ENCODE measurements at regions not wholly inside any gene's neighbourhood (a gene's known extent, or its start where the extent isn't known, plus 50 kb on each side); places are given as distances from the start of the nearest gene placed in this dataset.
"Not testable (repeated sequence)": the region's sequence is repeated elsewhere in the genome, so short reads cannot be mapped to it uniquely, and the experiment has no call there.

- TF ChIP-seq CTCF (conservative IDR thresholded peaks at IDR 0.05; ENCODE audit: low read depth, low read length) (no peak), EZH2 (IDR thresholded peaks at IDR 0.05; ENCODE audit: borderline replicate concordance, low read depth, low read length, poor library complexity, severe bottlenecking) (no peak)
- H3K4me3 ChIP-seq (ENCODE audit: low read depth, low read length, poor library complexity, severe bottlenecking), result no peak overlapping the region
- H3K27me3 ChIP-seq (replicated peaks; ENCODE audit: insufficient read depth, low read depth, low read length, poor library complexity), result no peaks in the 10 kb centered on the region
- no peaks in the 10 kb centered on the region for H3K4me1 ChIP-seq (ENCODE audit: insufficient read depth, low read length, poor library complexity, severe bottlenecking)
- intact Hi-C loops (cut with micrococcal nuclease; ENCODE audit: unreplicated experiment), result no loop called here
- peaks cover 19% of the 10 kb centered on the region for H3K9me3 ChIP-seq (ENCODE audit: low read depth, low read length, poor library complexity, severe bottlenecking)
- no TSS peak for BruUV-seq (replicated peaks)
- ChIA-PET POLR2A (ENCODE audit: low non-redundant PET) (no interaction called here), CTCF (no interaction called here)
- no peak for DNase-seq (ENCODE audit: low spot score)
- no peak overlapping the region for H3K27ac ChIP-seq (ENCODE audit: low read depth, low read length, poor library complexity, severe bottlenecking)
- H3K36me3 ChIP-seq (ENCODE audit: insufficient read depth, low read length, poor library complexity, severe bottlenecking), result no peaks in the 10 kb centered on the region
Measured at GRCh38 chr2:82964341-82964740, 1494.7 kb downstream of the SUCLG1 start.

- Histone ChIP-seq H3K27ac (ENCODE audit: low read depth, low read length, poor library complexity, severe bottlenecking) (no peak overlapping the region), H3K4me3 (ENCODE audit: low read depth, low read length, poor library complexity, severe bottlenecking) (no peak overlapping the region), H3K9me3 (ENCODE audit: low read depth, low read length, poor library complexity, severe bottlenecking) (peaks cover 21% of the 10 kb centered on the region), H3K4me1 (ENCODE audit: insufficient read depth, low read length, poor library complexity, severe bottlenecking) (no peaks in the 10 kb centered on the region), H3K36me3 (ENCODE audit: insufficient read depth, low read length, poor library complexity, severe bottlenecking) (no peaks in the 10 kb centered on the region), H3K27me3 (replicated peaks; ENCODE audit: insufficient read depth, low read depth, low read length, poor library complexity) (no peaks in the 10 kb centered on the region)
- no peak for DNase-seq (ENCODE audit: low spot score)
- intact Hi-C loops (cut with micrococcal nuclease; ENCODE audit: unreplicated experiment), result no loop called here
- ChIA-PET CTCF (no interaction called here), POLR2A (ENCODE audit: low non-redundant PET) (no interaction called here)
- no TSS peak for BruUV-seq (replicated peaks)
- TF ChIP-seq CTCF (conservative IDR thresholded peaks at IDR 0.05; ENCODE audit: low read depth, low read length) (no peak), EZH2 (IDR thresholded peaks at IDR 0.05; ENCODE audit: borderline replicate concordance, low read depth, low read length, poor library complexity, severe bottlenecking) (no peak)
Measured at GRCh38 chr2:82959727-82960126, 1499.4 kb downstream of the SUCLG1 start.

- POLR2A ChIA-PET (ENCODE audit: low non-redundant PET), result no interaction called here
- intact Hi-C loops (cut with micrococcal nuclease; ENCODE audit: unreplicated experiment), result no loop called here
- H3K4me3 ChIP-seq (ENCODE audit: low read depth, low read length, poor library complexity, severe bottlenecking), result no peak overlapping the region
Measured at GRCh38 chr2:82954868-82955267, 1504.2 kb downstream of the SUCLG1 start.

GRCh38 chr2:82939211-82939610, 1519.9 kb downstream of the SUCLG1 start:
- H3K4me1 ChIP-seq (ENCODE audit: insufficient read depth, low read length, poor library complexity, severe bottlenecking), result no peaks in the 10 kb centered on the region
- H3K27me3 ChIP-seq (replicated peaks; ENCODE audit: insufficient read depth, low read depth, low read length, poor library complexity), result no peaks in the 10 kb centered on the region
- TF ChIP-seq EZH2 (IDR thresholded peaks at IDR 0.05; ENCODE audit: borderline replicate concordance, low read depth, low read length, poor library complexity, severe bottlenecking), result no peak
- TF ChIP-seq CTCF (conservative IDR thresholded peaks at IDR 0.05; ENCODE audit: low read depth, low read length), result no peak
- H3K36me3 ChIP-seq (ENCODE audit: insufficient read depth, low read length, poor library complexity, severe bottlenecking), result no peaks in the 10 kb centered on the region
- no peak for DNase-seq (ENCODE audit: low spot score)
- ChIA-PET CTCF (no interaction called here), POLR2A (ENCODE audit: low non-redundant PET) (no interaction called here)
- peaks cover 24% of the 10 kb centered on the region for H3K9me3 ChIP-seq (ENCODE audit: low read depth, low read length, poor library complexity, severe bottlenecking)
- BruUV-seq (replicated peaks), result no TSS peak
- no peak overlapping the region for H3K4me3 ChIP-seq (ENCODE audit: low read depth, low read length, poor library complexity, severe bottlenecking)
- H3K27ac ChIP-seq (ENCODE audit: low read depth, low read length, poor library complexity, severe bottlenecking), result no peak overlapping the region
- intact Hi-C loops (cut with micrococcal nuclease; ENCODE audit: unreplicated experiment), result no loop called here

More at GRCh38 chr2:82954868-82955267, 1504.2 kb downstream of the SUCLG1 start:
- BruUV-seq (replicated peaks), result no TSS peak
- Histone ChIP-seq H3K27me3 (replicated peaks; ENCODE audit: insufficient read depth, low read depth, low read length, poor library complexity) (no peaks in the 10 kb centered on the region), H3K9me3 (ENCODE audit: low read depth, low read length, poor library complexity, severe bottlenecking) (peaks cover 25% of the 10 kb centered on the region), H3K36me3 (ENCODE audit: insufficient read depth, low read length, poor library complexity, severe bottlenecking) (no peaks in the 10 kb centered on the region), H3K4me1 (ENCODE audit: insufficient read depth, low read length, poor library complexity, severe bottlenecking) (no peaks in the 10 kb centered on the region), H3K27ac (ENCODE audit: low read depth, low read length, poor library complexity, severe bottlenecking) (no peak overlapping the region)
- CTCF ChIA-PET, result no interaction called here
- no peak for TF ChIP-seq EZH2 (IDR thresholded peaks at IDR 0.05; ENCODE audit: borderline replicate concordance, low read depth, low read length, poor library complexity, severe bottlenecking)
- DNase-seq (ENCODE audit: low spot score), result no peak

GRCh38 chr2:82938321-82938845, 1520.7 kb downstream of the SUCLG1 start:
- peaks cover 24% of the 10 kb centered on the region for H3K9me3 ChIP-seq (ENCODE audit: low read depth, low read length, poor library complexity, severe bottlenecking)
- POLR2A ChIA-PET (ENCODE audit: low non-redundant PET); intact Hi-C loops (cut with micrococcal nuclease; ENCODE audit: unreplicated experiment); H3K36me3 ChIP-seq (ENCODE audit: insufficient read depth, low read length, poor library complexity, severe bottlenecking); DNase-seq (ENCODE audit: low spot score); H3K4me1 ChIP-seq (ENCODE audit: insufficient read depth, low read length, poor library complexity, severe bottlenecking); H3K27ac ChIP-seq (ENCODE audit: low read depth, low read length, poor library complexity, severe bottlenecking); H3K4me3 ChIP-seq (ENCODE audit: low read depth, low read length, poor library complexity, severe bottlenecking); BruUV-seq (replicated peaks); CTCF ChIA-PET; H3K27me3 ChIP-seq (replicated peaks; ENCODE audit: insufficient read depth, low read depth, low read length, poor library complexity): not testable (repeated sequence)

Data from A673 (cell line).